GM19455 (cell line): ENCODE measurements at regions not wholly inside any gene's neighbourhood (a gene's known extent, or its start where the extent isn't known, plus 50 kb on each side); places are given as distances from the start of the nearest gene placed in this dataset.
"Not testable (repeated sequence)": the region's sequence is repeated elsewhere in the genome, so short reads cannot be mapped to it uniquely, and the experiment has no call there.

Experiments used
- ATAC-seq: cut with Tn5 transposase; IDR thresholded peaks from one replicate; pipeline ENCODE4 v1.9.1; 2021; ENCODE audit not compliant: unreplicated experiment

GRCh38 chr3:20307383-20307782 lies 121.4 kb upstream of the SGO1 start:
- ATAC-seq = no peak

GRCh38 chr3:20305647-20306046 lies 119.6 kb upstream of the SGO1 start:
- ATAC-seq = no peak

- ATAC-seq = no peak
Measured at GRCh38 chr3:20302766-20303165, 116.8 kb upstream of the SGO1 start.

GRCh38 chr3:20288050-20288449 lies 102.0 kb upstream of the SGO1 start:
- no peak for ATAC-seq

- ATAC-seq = no peak
Measured at GRCh38 chr3:20280257-20280656, 94.3 kb upstream of the SGO1 start.

GRCh38 chr3:20265977-20266376 lies 80.0 kb upstream of the SGO1 start:
- ATAC-seq = not testable (repeated sequence)

- no peak for ATAC-seq
Measured at GRCh38 chr3:20264900-20265567, 79.0 kb upstream of the SGO1 start.

- no peak for ATAC-seq
Measured at GRCh38 chr3:20258371-20258770, 72.4 kb upstream of the SGO1 start.

- ATAC-seq = peak; percentile 92
Measured at GRCh38 chr3:20256144-20256543, 70.1 kb upstream of the SGO1 start.

GRCh38 chr3:20254268-20255117 lies 68.5 kb upstream of the SGO1 start:
- no peak for ATAC-seq

GRCh38 chr3:20250786-20251185 lies 64.8 kb upstream of the SGO1 start:
- no peak for ATAC-seq

- no peak for ATAC-seq
Measured at GRCh38 chr3:20250314-20250713, 64.3 kb upstream of the SGO1 start.

- peak; percentile 73 for ATAC-seq
Measured at GRCh38 chr3:20246662-20247061, 60.7 kb upstream of the SGO1 start.

GRCh38 chr3:20245781-20246180 lies 59.8 kb upstream of the SGO1 start:
- no peak for ATAC-seq

- no peak for ATAC-seq
Measured at GRCh38 chr3:20240154-20240883, 54.3 kb upstream of the SGO1 start.

GRCh38 chr3:20238199-20238598 lies 52.2 kb upstream of the SGO1 start:
- not testable (repeated sequence) for ATAC-seq

GRCh38 chr3:20236603-20237002 lies 50.6 kb upstream of the SGO1 start:
- no peak for ATAC-seq
